A549 (cell line): ENCODE measurements at regions not wholly inside any gene's neighbourhood (a gene's known extent, or its start where the extent isn't known, plus 50 kb on each side); places are given as distances from the start of the nearest gene placed in this dataset.

Experiments
- ATAC-seq, 2 experiments: fragments of 200-7000 bp in 1 of 2; fragments of >200 bp in 1 of 2; cut with Nextera tagmentation in 1 of 2; cut with Tn5 transposase in 1 of 2; 3 replicates each; pipeline versions ENCODE4 v1.8.0 to v1.9.1; 2018 to 2020; ENCODE audit warnings: mild to moderate bottlenecking in 1 of 2, moderate library complexity in 1 of 2
- CTCF ChIA-PET: fragments of 300-600 bp; sonication (Branson Sonifier 250); formaldehyde crosslinking; extraction: SDS; loops from one replicate; lab custom pipeline; 2021; ENCODE audit warnings: antibody characterized with exemption, inconsistent platforms; lab: Yijun Ruan, JAX
- POLR2A ChIA-PET: fragments of 350-600 bp; formaldehyde crosslinking; extraction: SDS; loops from one replicate; lab custom pipeline; 2021; ENCODE audit warnings: antibody characterized with exemption, inconsistent platforms; lab: Yijun Ruan, JAX
- DNase-seq, 2 experiments: peaks; one replicate each; pipeline versions ENCODE4 v3.0.0 to v3.0.0-alpha.2; 2011 to 2016; ENCODE audit warnings: low read depth in 1 of 2, low spot score in 1 of 2
- FAIRE-seq: peaks from 2 replicates; lab custom pipeline; 2011; peaks lifted over from hg19 to GRCh38; lab: Jason Lieb, UNC
- H3K27ac ChIP-seq, 2 experiments: fragments of >200 bp; sonication (Bioruptor Twin); formaldehyde crosslinking; 3 replicates each; pipeline ENCODE4 v1.5.1; 2016 to 2017
- H3K4me1 ChIP-seq: fragments of >200 bp; sonication (Bioruptor Twin); formaldehyde crosslinking; 3 replicates; pipeline ENCODE4 v1.6.1; 2016
- H3K4me2 ChIP-seq: fragments of >200 bp; sonication (Bioruptor Twin); formaldehyde crosslinking; 3 replicates; pipeline ENCODE4 v1.6.1; 2016
- H3K4me3 ChIP-seq: fragments of >200 bp; sonication (Bioruptor Twin); formaldehyde crosslinking; 3 replicates; pipeline ENCODE4 v1.5.1; 2016
- H3K9me3 ChIP-seq: fragments of >200 bp; sonication (Bioruptor Twin); formaldehyde crosslinking; 3 replicates; pipeline ENCODE4 v1.6.1; 2016
- CEBPB ChIP-seq, 2 experiments: fragments of >200 bp in 1 of 2; sonication (Bioruptor Twin) in 1 of 2; formaldehyde crosslinking in 1 of 2; IDR thresholded peaks; 2 replicates each; pipeline ENCODE4 v1.6.1; 2012 to 2016
- CHD4 ChIP-seq: fragments of 200-600 bp; sonication (generic); IDR thresholded peaks from 2 replicates; pipeline ENCODE4 v1.6.1; 2016; ENCODE audit warnings: antibody characterized with exemption, mild to moderate bottlenecking, borderline replicate concordance
- CTCF ChIP-seq: fragments of >200 bp; sonication (Bioruptor Twin); formaldehyde crosslinking; IDR thresholded peaks from 3 replicates; pipeline ENCODE4 v1.5.1; 2016
- EP300 ChIP-seq, 2 experiments: fragments of >200 bp; sonication (Bioruptor Twin); formaldehyde crosslinking; IDR thresholded peaks; 2 replicates in 1 of 2; 3 replicates in 1 of 2; pipeline ENCODE4 v1.6.1; 2016 to 2017
- ESRRA ChIP-seq: fragments of 150-350 bp; IDR thresholded peaks from 2 replicates; pipeline ENCODE4 v1.6.1; 2014; ENCODE audit warnings: mild to moderate bottlenecking, low read length, borderline replicate concordance
- FOSB ChIP-seq: fragments of 250-450 bp; sonication (Bioruptor Pico); IDR thresholded peaks from 2 replicates; pipeline ENCODE4 v1.5.0; 2020; ENCODE audit warnings: mild to moderate bottlenecking, moderate library complexity
- FOXS1 ChIP-seq: fragments of 250-450 bp; sonication (Bioruptor Pico); IDR thresholded peaks from 2 replicates; pipeline ENCODE4 v1.5.0; 2020; ENCODE audit warnings: mild to moderate bottlenecking, moderate library complexity
- GATA3 ChIP-seq: IDR thresholded peaks from 2 replicates; pipeline ENCODE4 v1.6.1; 2012; ENCODE audit warnings: borderline replicate concordance
- HDAC2 ChIP-seq: fragments of 200-600 bp; sonication (generic); IDR thresholded peaks from 2 replicates; pipeline ENCODE4 v1.6.1; 2016
- HOXA7 ChIP-seq: fragments of 250-450 bp; sonication (Bioruptor Pico); IDR thresholded peaks from 2 replicates; pipeline ENCODE4 v1.5.0; 2020; ENCODE audit warnings: mild to moderate bottlenecking, moderate library complexity
- HOXB13 ChIP-seq: fragments of 250-450 bp; sonication (Bioruptor Pico); IDR thresholded peaks from 2 replicates; pipeline ENCODE4 v1.5.0; 2020; ENCODE audit warnings: low read depth, mild to moderate bottlenecking, moderate library complexity
- HOXB5 ChIP-seq: fragments of 250-450 bp; sonication (Bioruptor Pico); IDR thresholded peaks from 2 replicates; pipeline ENCODE4 v1.5.0; 2020; ENCODE audit warnings: mild to moderate bottlenecking, moderate library complexity
- JUNB ChIP-seq: fragments of >200 bp; sonication (Bioruptor Twin); formaldehyde crosslinking; IDR thresholded peaks from 2 replicates; pipeline ENCODE4 v1.6.1; 2016
- MAFK ChIP-seq: fragments of 450-650 bp; IDR thresholded peaks from 2 replicates; pipeline ENCODE4 v1.6.1; 2014; ENCODE audit not compliant: partially characterized antibody
- MAX ChIP-seq: IDR thresholded peaks from 2 replicates; pipeline ENCODE4 v1.6.1; 2012
- NPAS2 ChIP-seq: fragments of 250-450 bp; sonication (Bioruptor Pico); IDR thresholded peaks from 2 replicates; pipeline ENCODE4 v1.8.0; 2022; ENCODE audit warnings: mild to moderate bottlenecking, moderate library complexity, borderline replicate concordance
- PBX3 ChIP-seq: IDR thresholded peaks from 2 replicates; pipeline ENCODE4 v1.6.1; 2012
- SMC3 ChIP-seq: fragments of >200 bp; sonication (Bioruptor Twin); formaldehyde crosslinking; IDR thresholded peaks from 3 replicates; pipeline ENCODE4 v1.6.1; 2018; ENCODE audit warnings: inconsistent platforms
- SREBF2 ChIP-seq: fragments of 450-650 bp; IDR thresholded peaks from 2 replicates; pipeline ENCODE4 v1.6.1; 2014; ENCODE audit warnings: mild to moderate bottlenecking, moderate library complexity
- USF2 ChIP-seq: fragments of 450-650 bp; IDR thresholded peaks from 2 replicates; pipeline ENCODE4 v1.6.1; 2014; ENCODE audit warnings: antibody characterized with exemption
- ZSCAN20 ChIP-seq: fragments of 250-450 bp; sonication (Bioruptor Pico); IDR thresholded peaks from 2 replicates; pipeline ENCODE4 v1.8.0; 2022; ENCODE audit warnings: mild to moderate bottlenecking, moderate library complexity
- WGBS: methylation state at CpG from one replicate; pipeline ENCODE4 v1.1.6; 2017; ENCODE audit errors: missing lambda C conversion rate; 5-methylcytosine and 5-hydroxymethylcytosine counted together

DNA sequence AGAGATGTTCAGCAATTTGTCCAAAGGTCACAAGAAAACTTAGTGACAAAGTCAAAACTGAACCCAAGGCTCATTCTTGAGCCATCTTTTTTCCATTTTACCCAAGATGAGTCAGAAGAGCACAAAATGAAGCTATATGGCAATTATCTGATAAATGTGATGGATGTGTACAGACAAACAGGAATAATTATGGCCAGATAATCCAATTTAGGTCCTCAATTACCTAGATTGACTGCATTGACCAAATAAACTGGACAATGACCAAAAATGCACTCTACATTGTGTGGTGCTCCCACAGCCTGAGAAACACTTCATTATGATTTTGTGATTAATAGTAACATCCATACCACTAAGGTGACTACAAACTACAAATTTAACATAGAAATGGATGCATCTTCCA lies 1105.8 kb downstream of the IGSF11 start (continued):
- TF ChIP-seq GATA3 = no peak
- no peak for TF ChIP-seq PBX3

DNA sequence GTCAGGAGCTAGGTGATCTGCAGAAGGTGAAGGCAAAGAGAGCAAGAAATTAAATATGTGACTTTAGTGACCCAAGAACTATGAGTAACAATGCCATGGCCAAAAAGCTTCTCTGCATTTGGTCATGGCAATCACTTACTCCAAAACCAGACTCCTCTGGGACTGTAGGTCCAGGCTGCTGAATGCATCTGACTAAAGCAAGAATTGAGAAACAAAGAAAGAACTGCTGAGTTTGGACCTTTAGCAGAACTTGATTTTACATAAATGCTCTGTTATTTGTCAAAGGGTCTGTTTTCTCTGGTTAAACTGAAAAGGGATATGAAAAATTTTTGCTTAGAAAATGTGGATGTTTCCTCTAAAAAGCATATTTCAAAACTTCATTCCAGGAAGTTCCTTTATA lies 1102.2 kb downstream of the IGSF11 start:
- Histone ChIP-seq H3K4me3 (no peak overlapping the region), H3K27ac (no peak overlapping the region), H3K9me3 (no peaks in the 10 kb centered on the region), H3K4me1 (no peaks in the 10 kb centered on the region), H3K4me2 (no peak overlapping the region)
- no peak for FAIRE-seq
- CTCF ChIA-PET = no interaction called here
- no peak for ATAC-seq
- POLR2A ChIA-PET = no interaction called here
- DNase-seq = no peak
- TF ChIP-seq HOXB13 (CRISPR knock-in tag) (no peak), NPAS2 (CRISPR knock-in tag) (no peak), EP300 (IDR thresholded peaks at IDR 0.05) (no peak), MAFK (no peak), GATA3 (no peak), ESRRA (no peak), USF2 (no peak), FOSB (no peak), PBX3 (no peak), HOXB5 (no peak), JUNB (no peak)

DNA sequence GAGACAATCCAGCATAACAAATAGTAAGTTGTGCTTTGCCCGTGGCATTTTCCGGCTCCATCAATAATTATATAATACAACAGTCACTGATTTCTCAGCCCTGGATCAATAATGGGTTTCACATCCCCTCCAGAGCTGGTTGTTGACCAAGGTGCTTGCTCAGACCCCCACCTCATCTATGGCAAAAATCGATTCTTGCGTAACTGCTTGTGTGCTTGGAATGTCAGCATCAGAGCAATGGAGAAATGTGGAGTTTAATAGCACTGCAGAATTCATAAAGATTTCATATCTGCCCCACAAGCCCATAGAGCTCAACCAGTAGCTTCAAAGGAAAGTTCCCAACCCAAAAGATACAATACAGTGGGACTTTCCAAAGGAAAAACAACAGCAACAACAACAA lies 1098.5 kb downstream of the IGSF11 start:
- H3K4me2 ChIP-seq = no peak overlapping the region
- H3K4me1 ChIP-seq = no peaks in the 10 kb centered on the region
- no peak overlapping the region for H3K4me3 ChIP-seq
- no peak for FAIRE-seq
- H3K27ac ChIP-seq = no peak overlapping the region
- ATAC-seq = no peak
- WGBS = 68% methylated on average over 4 of the region's 4 CpGs
- no peaks in the 10 kb centered on the region for H3K9me3 ChIP-seq
- TF ChIP-seq CHD4 (no peak), HOXB5 (no peak), CEBPB (IDR thresholded peaks at IDR 0.05) (peak in 1 of 2 experiments; percentile 23; a peak in 1 of 4 replicates)
- DNase-seq = no peak
- ChIA-PET CTCF (interaction anchor here (0.6 to 1.5 kb wide), 2 partner anchors 61 to 1932 kb away, joined by 3 to 4 read pairs; no protein-coding TSS in a partner anchor), POLR2A (no interaction called here)

DNA sequence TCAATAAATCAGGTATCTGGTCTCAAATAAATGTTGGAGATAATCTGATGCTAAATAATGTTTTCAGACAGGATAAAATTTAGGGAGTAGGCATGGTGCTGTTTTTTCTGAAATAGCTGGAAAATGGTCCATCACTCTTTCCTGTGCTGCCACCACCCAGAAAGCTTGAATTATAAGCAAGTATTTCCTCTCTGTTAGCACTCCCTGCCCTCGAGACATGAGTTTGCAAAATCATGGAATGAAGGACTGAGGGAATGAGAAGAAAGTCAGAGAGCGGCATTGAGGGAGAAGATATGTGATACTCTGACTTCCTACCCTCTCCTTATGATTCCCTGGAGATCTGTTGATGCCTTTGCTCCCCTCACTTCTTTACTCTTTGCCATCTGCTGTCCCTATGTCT lies 1095.7 kb downstream of the IGSF11 start:
- no peak overlapping the region for H3K4me3 ChIP-seq
- H3K27ac ChIP-seq = no peak overlapping the region
- CTCF ChIA-PET = no interaction called here
- FAIRE-seq = no peak
- no peak for DNase-seq
- no peaks in the 10 kb centered on the region for H3K9me3 ChIP-seq
- no peaks in the 10 kb centered on the region for H3K4me1 ChIP-seq
- TF ChIP-seq SREBF2 (no peak), CTCF (no peak), ZSCAN20 (CRISPR knock-in tag) (no peak), SMC3 (no peak), HDAC2 (no peak), HOXA7 (no peak), FOXS1 (CRISPR knock-in tag) (no peak), MAX (no peak)
- TF ChIP-seq, all 56 proteins: peak for 0
- ATAC-seq = no peak
- H3K4me2 ChIP-seq = no peak overlapping the region
- POLR2A ChIA-PET = no interaction called here
- 39% methylated on average over 2 of the region's 2 CpGs for WGBS
